ENCODE measurements at regions not wholly inside any gene's neighbourhood (a gene's known extent, or its start where the extent isn't known, plus 50 kb on each side); places are given as distances from the start of the nearest gene placed in this dataset.
"Not testable (repeated sequence)": the region's sequence is repeated elsewhere in the genome, so short reads cannot be mapped to it uniquely, and the experiment has no call there.

DNA sequence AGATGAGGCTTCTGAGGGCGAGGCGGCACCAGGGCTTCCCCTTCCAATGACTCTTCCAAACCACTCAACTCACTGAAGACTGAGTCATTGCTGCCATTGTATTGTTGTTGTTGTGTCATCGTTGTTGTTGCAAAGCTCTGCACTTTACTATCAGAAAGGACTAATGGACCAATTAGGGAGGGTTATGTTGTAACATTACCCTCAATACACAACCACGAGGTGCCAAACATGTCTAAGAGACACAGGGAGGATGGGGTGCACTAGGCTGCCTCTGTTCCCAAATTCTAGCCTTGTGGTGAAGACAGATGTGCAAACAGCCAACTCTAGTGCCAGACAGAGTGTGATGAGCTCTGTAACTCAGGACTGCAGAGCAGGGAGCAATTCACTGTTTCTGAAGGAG lies 1075.2 kb downstream of the UQCRFS1 start:
- DNase-seq (no peak), ATAC-seq (no peak)
- no peak for TF ChIP-seq CTCF (IDR thresholded peaks at IDR 0.05)
- intact Hi-C loops (cut with DNase I): no loop called here
- no peak overlapping the region for H3K4me3 ChIP-seq
- H3K36me3 ChIP-seq: no peaks in the 10 kb centered on the region
- no peaks in the 10 kb centered on the region for H3K4me1 ChIP-seq
- H3K27ac ChIP-seq: no peak overlapping the region
- H3K27me3 ChIP-seq: no peaks in the 10 kb centered on the region
- H3K9me3 ChIP-seq: peaks cover 0 to 21% of the 10 kb centered on the region in 2 donors

DNA sequence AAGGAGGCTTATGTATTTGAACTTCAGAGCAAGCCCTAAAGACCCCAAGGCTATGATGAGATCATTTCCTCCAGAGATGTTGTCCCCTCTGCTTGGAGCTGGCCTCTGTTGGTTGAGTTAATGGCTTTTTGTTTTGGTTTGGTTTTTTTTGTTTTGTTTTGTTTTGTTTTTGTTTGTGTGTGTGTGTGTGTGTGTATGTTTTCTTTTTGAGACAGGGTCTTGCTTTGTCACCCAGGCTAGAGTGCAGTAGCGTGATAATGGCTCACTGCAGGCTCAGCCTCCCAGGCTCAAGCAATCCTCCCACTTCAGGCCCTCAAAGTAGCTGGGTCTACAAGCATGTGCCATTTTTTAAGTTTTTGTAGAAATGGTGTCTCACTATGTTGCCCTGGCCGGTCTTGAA lies 1076.2 kb downstream of the UQCRFS1 start:
- intact Hi-C loops (cut with DNase I): no loop called here
- ATAC-seq (no peak), DNase-seq (no peak)
- H3K4me1 ChIP-seq: no peaks in the 10 kb centered on the region
- TF ChIP-seq CTCF (IDR thresholded peaks at IDR 0.05): no peak
- H3K27me3 ChIP-seq: no peaks in the 10 kb centered on the region
- no peak overlapping the region for H3K4me3 ChIP-seq
- no peak overlapping the region for H3K27ac ChIP-seq
- H3K9me3 ChIP-seq: peaks cover 0 to 24% of the 10 kb centered on the region in 2 donors
- H3K36me3 ChIP-seq: no peaks in the 10 kb centered on the region

- ATAC-seq: no peak
- intact Hi-C loops (cut with DNase I): no loop called here
Observed at GRCh38 chr19:28135825-28136224, 1077.1 kb downstream of the UQCRFS1 start.

DNA sequence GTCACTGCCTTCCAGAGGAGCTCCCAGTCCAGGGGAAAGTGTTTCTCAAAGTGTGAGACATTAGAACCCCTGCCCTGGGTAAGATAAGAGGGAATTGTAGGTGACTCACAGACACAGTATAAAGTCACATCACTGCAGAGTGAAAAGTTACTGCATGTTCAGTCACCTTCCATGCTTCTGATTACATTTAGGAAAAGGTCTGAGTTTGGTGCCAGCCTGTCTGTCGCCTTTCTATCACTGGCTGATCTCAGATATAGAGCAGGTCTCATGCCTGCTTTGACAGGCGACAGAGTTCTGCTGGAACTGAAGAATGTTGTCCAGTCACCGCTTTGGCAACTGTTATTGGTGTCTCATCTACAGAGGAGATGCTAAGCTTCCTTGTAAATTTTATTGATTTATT lies 1078.6 kb downstream of the UQCRFS1 start:
- Histone ChIP-seq H3K27ac (no peak overlapping the region), H3K36me3 (no peaks in the 10 kb centered on the region), H3K9me3 (peaks cover 0 to 16% of the 10 kb centered on the region in 2 donors), H3K27me3 (peaks cover 0 to 5% of the 10 kb centered on the region in 2 donors), H3K4me3 (no peak overlapping the region), H3K4me1 (no peaks in the 10 kb centered on the region)
- no peak for ATAC-seq
- no peak for TF ChIP-seq CTCF (IDR thresholded peaks at IDR 0.05)
- intact Hi-C loops (cut with DNase I): no loop called here
- no peak for DNase-seq

More at GRCh38 chr19:28135825-28136224, 1077.1 kb downstream of the UQCRFS1 start:
- H3K36me3 ChIP-seq: no peaks in the 10 kb centered on the region
- no peaks in the 10 kb centered on the region for H3K4me1 ChIP-seq
- no peak for DNase-seq
- no peak overlapping the region for H3K27ac ChIP-seq
- H3K4me3 ChIP-seq: no peak overlapping the region
- peaks cover 0 to 22% of the 10 kb centered on the region in 2 donors for H3K9me3 ChIP-seq
- TF ChIP-seq CTCF (IDR thresholded peaks at IDR 0.05): no peak
- H3K27me3 ChIP-seq: peaks cover 0 to 5% of the 10 kb centered on the region in 2 donors

DNA sequence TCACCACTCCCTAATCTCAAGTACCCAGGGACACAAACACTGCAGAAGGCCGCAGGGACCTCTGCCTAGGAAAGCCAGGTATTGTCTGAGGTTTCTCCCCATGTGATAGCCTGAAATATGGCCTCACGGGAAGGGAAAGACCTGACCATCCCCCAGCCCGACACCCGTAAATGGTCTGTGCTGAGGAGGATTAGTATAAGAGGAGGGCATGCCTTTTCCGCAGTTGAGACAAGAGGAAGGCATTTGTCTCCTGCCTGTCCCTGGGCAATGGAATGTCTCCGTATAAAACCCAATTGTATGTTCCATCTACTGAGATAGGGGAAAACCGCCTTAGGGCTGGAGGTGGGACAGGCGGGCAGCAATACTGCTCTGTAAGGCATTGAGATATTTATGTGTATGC lies 1082.1 kb downstream of the UQCRFS1 start:
- H3K27me3 ChIP-seq: peaks cover 0 to 11% of the 10 kb centered on the region in 2 donors
- DNase-seq; H3K4me1 ChIP-seq; H3K27ac ChIP-seq; H3K9me3 ChIP-seq; H3K36me3 ChIP-seq; intact Hi-C loops (cut with DNase I); H3K4me3 ChIP-seq; ATAC-seq: not testable (repeated sequence)

DNA sequence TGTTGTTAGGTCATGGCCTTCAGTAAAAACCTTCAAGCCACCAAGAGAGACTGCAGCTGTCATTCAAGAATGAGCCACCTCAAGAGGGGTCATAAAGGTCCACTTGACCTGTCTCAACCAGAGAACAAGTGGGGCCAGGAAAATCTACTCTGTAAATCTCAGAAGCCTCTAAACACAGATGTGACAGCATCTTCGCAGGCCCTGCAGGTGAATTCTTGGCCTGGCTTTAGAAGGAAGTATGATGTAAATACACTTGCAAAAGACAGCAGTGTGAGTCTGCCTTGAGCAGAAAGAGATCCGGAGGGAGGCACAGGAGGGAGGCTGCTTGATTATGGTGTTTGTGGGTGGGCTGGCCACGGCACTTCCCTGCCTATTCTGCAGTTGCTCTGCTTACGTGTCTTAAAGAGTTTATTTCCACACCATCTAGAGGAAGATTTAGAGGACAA lies 1082.9 kb downstream of the UQCRFS1 start:
- H3K4me3 ChIP-seq: no peak overlapping the region
- intact Hi-C loops (cut with DNase I): no loop called here
- H3K4me1 ChIP-seq: no peaks in the 10 kb centered on the region
- no peak overlapping the region for H3K27ac ChIP-seq
- DNase-seq (no peak), ATAC-seq (no peak)
- peaks cover 0 to 2% of the 10 kb centered on the region in 2 donors for H3K9me3 ChIP-seq
- TF ChIP-seq CTCF (IDR thresholded peaks at IDR 0.05): no peak
- H3K36me3 ChIP-seq: no peaks in the 10 kb centered on the region
- H3K27me3 ChIP-seq: peaks cover 0 to 11% of the 10 kb centered on the region in 2 donors

All from left lung (tissue), 4 donors.